ENCODE measurements at regions not wholly inside any gene's neighbourhood (a gene's known extent, or its start where the extent isn't known, plus 50 kb on each side); places are given as distances from the start of the nearest gene placed in this dataset.

GRCh38 chr3:182509844-182510460, 283.4 kb upstream of the ATP11B start:
- TF ChIP-seq POLR2AphosphoS5 (IDR thresholded peaks at IDR 0.05) (no peak), CTCF (IDR thresholded peaks at IDR 0.05) (no peak), POLR2A (IDR thresholded peaks at IDR 0.05) (no peak)

Measured in prostate gland (tissue), 2 donors.